ENCODE measurements at regions not wholly inside any gene's neighbourhood (a gene's known extent, or its start where the extent isn't known, plus 50 kb on each side); places are given as distances from the start of the nearest gene placed in this dataset.

DNA sequence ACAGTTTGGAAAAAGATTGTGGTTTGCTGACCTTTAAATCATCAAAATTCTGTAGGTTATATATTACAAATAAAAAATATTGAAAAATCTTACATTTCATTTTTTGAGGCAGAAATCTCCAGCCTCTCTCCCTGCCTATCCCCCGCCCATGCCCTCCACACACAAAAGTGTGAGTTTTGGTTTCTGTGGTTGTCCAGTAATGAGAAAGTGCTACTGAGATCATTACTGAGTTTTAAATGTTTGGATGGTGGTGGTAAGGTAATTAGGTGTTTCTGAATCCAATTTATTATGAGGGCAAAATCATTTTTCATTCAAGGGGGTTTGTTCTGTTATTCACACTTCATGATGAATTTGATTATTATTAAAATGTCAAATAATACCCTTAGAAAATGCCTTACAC, 448.0 kb upstream of the SLC10A2 start:
- no peak for TF ChIP-seq EZH2phosphoT487 (IDR thresholded peaks at IDR 0.05; ENCODE audit: borderline replicate concordance)
- TF ChIP-seq CEBPB (IDR thresholded peaks at IDR 0.05; ENCODE audit: low read depth) = no peak
- no peak for TF ChIP-seq EGR1 (IDR thresholded peaks at IDR 0.05; ENCODE audit: low read depth)
- no peak for TF ChIP-seq SP1 (IDR thresholded peaks at IDR 0.05; ENCODE audit: low read depth)
- TF ChIP-seq SRF (IDR thresholded peaks at IDR 0.05; ENCODE audit: low read depth) = no peak
- TF ChIP-seq JUND (IDR thresholded peaks at IDR 0.05) = no peak
- no peak for TF ChIP-seq TCF7L2 (IDR thresholded peaks at IDR 0.05; ENCODE audit: borderline replicate concordance, extremely low read depth, insufficient read depth, insufficient read length)
- TF ChIP-seq ELF1 (IDR thresholded peaks at IDR 0.05; ENCODE audit: borderline replicate concordance, low read depth) = no peak
- TF ChIP-seq, protein P1, sequence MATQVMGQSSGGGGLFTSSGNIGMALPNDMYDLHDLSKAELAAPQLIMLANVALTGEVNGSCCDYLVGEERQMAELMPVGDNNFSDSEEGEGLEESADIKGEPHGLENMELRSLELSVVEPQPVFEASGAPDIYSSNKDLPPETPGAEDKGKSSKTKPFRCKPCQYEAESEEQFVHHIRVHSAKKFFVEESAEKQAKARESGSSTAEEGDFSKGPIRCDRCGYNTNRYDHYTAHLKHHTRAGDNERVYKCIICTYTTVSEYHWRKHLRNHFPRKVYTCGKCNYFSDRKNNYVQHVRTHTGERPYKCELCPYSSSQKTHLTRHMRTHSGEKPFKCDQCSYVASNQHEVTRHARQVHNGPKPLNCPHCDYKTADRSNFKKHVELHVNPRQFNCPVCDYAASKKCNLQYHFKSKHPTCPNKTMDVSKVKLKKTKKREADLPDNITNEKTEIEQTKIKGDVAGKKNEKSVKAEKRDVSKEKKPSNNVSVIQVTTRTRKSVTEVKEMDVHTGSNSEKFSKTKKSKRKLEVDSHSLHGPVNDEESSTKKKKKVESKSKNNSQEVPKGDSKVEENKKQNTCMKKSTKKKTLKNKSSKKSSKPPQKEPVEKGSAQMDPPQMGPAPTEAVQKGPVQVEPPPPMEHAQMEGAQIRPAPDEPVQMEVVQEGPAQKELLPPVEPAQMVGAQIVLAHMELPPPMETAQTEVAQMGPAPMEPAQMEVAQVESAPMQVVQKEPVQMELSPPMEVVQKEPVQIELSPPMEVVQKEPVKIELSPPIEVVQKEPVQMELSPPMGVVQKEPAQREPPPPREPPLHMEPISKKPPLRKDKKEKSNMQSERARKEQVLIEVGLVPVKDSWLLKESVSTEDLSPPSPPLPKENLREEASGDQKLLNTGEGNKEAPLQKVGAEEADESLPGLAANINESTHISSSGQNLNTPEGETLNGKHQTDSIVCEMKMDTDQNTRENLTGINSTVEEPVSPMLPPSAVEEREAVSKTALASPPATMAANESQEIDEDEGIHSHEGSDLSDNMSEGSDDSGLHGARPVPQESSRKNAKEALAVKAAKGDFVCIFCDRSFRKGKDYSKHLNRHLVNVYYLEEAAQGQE (IDR thresholded peaks at IDR 0.05; ENCODE audit: low read depth) = no peak
- no peak for TF ChIP-seq ZBTB33 (IDR thresholded peaks at IDR 0.05; ENCODE audit: extremely low read depth, insufficient replicate concordance, low read length)
- TF ChIP-seq POLR2A (IDR thresholded peaks at IDR 0.05; ENCODE audit: borderline replicate concordance, extremely low read depth, insufficient read depth, insufficient read length) = no peak
- TF ChIP-seq, protein P2, sequence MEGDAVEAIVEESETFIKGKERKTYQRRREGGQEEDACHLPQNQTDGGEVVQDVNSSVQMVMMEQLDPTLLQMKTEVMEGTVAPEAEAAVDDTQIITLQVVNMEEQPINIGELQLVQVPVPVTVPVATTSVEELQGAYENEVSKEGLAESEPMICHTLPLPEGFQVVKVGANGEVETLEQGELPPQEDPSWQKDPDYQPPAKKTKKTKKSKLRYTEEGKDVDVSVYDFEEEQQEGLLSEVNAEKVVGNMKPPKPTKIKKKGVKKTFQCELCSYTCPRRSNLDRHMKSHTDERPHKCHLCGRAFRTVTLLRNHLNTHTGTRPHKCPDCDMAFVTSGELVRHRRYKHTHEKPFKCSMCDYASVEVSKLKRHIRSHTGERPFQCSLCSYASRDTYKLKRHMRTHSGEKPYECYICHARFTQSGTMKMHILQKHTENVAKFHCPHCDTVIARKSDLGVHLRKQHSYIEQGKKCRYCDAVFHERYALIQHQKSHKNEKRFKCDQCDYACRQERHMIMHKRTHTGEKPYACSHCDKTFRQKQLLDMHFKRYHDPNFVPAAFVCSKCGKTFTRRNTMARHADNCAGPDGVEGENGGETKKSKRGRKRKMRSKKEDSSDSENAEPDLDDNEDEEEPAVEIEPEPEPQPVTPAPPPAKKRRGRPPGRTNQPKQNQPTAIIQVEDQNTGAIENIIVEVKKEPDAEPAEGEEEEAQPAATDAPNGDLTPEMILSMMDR (IDR thresholded peaks at IDR 0.05 in 2 of 3, conservative IDR thresholded peaks at IDR 0.05 in 1 of 3; ENCODE audit: borderline replicate concordance in 1 of 3, insufficient read depth in 1 of 3, low read depth in 2 of 3, low read length in 2 of 3) = no peak
- no TSS peak for BruUV-seq (replicated peaks)
- RAD21 ChIA-PET (ENCODE audit: low non-redundant PET in 1 of 2, low total read pairs in 2 of 2, uncharacterized antibody in 2 of 2, unreplicated experiment in 2 of 2) = no interaction called here
- no peak overlapping the region for H3K4me3 ChIP-seq (replicated peaks in 1 of 2; ENCODE audit: low read depth in 1 of 2, low read length in 2 of 2)
- H3K27ac ChIP-seq (ENCODE audit: low read depth, low read length) = no peak overlapping the region
- H3K4me2 ChIP-seq (ENCODE audit: low read length) = no peak overlapping the region
- H3K36me3 ChIP-seq (ENCODE audit: control insufficient read depth in 1 of 2, insufficient read depth in 2 of 2, low read length in 2 of 2) = no peaks in the 10 kb centered on the region
- H3K9me3 ChIP-seq (ENCODE audit: control insufficient read depth in 1 of 2, insufficient read depth in 1 of 2, low read depth in 1 of 2, low read length in 2 of 2) = peaks cover 0 to 4% of the 10 kb centered on the region in 2 experiments; a peak in 1 of 4 replicates
- ATAC-seq (no peak), DNase-seq (ENCODE audit: low read depth, low spot score) (no peak)
- H3K79me2 ChIP-seq (ENCODE audit: insufficient read depth, low read length) = no peaks in the 10 kb centered on the region
- H3K9ac ChIP-seq (ENCODE audit: low read length) = no peak overlapping the region
- CTCF ChIA-PET = no interaction called here
- H3K27me3 ChIP-seq (ENCODE audit: insufficient read depth, low read length) = no peaks in the 10 kb centered on the region
- no peak overlapping the region for H2AFZ ChIP-seq (ENCODE audit: low read depth, low read length, poor library complexity, severe bottlenecking)
- no peaks in the 10 kb centered on the region for H3K4me1 ChIP-seq (ENCODE audit: control insufficient read depth in 1 of 2, insufficient read depth in 2 of 2, low read length in 2 of 2)
- POLR2A ChIA-PET = no interaction called here
- no peaks in the 10 kb centered on the region for H3K9me2 ChIP-seq (ENCODE audit: insufficient read depth)
- H4K20me1 ChIP-seq (ENCODE audit: insufficient read depth) = no peaks in the 10 kb centered on the region
- intact Hi-C loops (cut with micrococcal nuclease) = no loop called here

Measured in HCT116 (cell line).